Progenitor cell of endocrine pancreas (in vitro differentiated cells): ENCODE measurements at regions not wholly inside any gene's neighbourhood (a gene's known extent, or its start where the extent isn't known, plus 50 kb on each side); places are given as distances from the start of the nearest gene placed in this dataset.

Experiments used
- DNase-seq: peaks from one replicate; pipeline ENCODE4 v3.0.0; 2021; ENCODE audit warnings: low spot score; ENCODE audit not compliant: unreplicated experiment
- H3K27ac Mint-ChIP-seq: 2 replicates; pipeline ENCODE4 v1.8.0; 2021; ENCODE audit warnings: mild to moderate bottlenecking, moderate library complexity, mixed read lengths
- H3K27me3 Mint-ChIP-seq: 2 replicates; pipeline ENCODE4 v1.8.0; 2021; ENCODE audit warnings: mixed read lengths
- H3K36me3 Mint-ChIP-seq: 2 replicates; pipeline ENCODE4 v1.8.0; 2022; ENCODE audit warnings: mixed read lengths; ENCODE audit not compliant: insufficient read depth
- H3K4me1 Mint-ChIP-seq: 2 replicates; pipeline ENCODE4 v1.8.0; 2021; ENCODE audit warnings: low read depth, mixed read lengths
- H3K4me3 Mint-ChIP-seq: 2 replicates; pipeline ENCODE4 v1.8.0; 2021; ENCODE audit warnings: low read depth, mild to moderate bottlenecking, moderate library complexity, mixed read lengths
- H3K9me3 Mint-ChIP-seq: 2 replicates; pipeline ENCODE4 v1.8.0; 2021; ENCODE audit warnings: low read depth, mixed read lengths
- TF ChIP-seq, protein P1 (sequence below): fragments of 200-600 bp; sonication (generic); IDR thresholded peaks from one replicate; pipeline ENCODE4 v1.5.0; 2021; ENCODE audit warnings: antibody characterized with exemption, mild to moderate bottlenecking; ENCODE audit not compliant: unreplicated experiment

DNA sequence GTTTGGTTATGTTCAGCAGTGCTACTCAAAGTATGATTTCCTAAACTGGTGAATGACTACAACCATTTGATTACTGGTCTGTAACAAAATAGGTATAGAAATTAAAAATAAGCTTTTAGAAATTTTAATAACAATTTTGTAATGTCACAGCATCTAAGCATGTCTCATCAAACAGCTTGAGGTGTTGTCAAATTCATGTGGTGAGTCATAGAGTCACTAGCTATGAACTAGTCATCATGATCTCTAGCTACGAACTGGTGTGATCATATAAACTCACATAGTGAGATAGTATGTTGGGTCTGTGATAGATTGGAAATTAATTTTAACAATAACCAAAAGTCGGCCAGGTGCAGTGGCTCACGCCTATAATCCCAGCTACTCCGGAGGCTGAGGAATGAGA is 213.9 kb upstream of the RBMS3 start:
- Mint-ChIP-seq H3K27me3 (no peaks in the 10 kb centered on the region), H3K9me3 (peaks cover 12% of the 10 kb centered on the region), H3K27ac (no peak overlapping the region), H3K36me3 (no peaks in the 10 kb centered on the region), H3K4me3 (no peak overlapping the region), H3K4me1 (peaks cover 7% of the 10 kb centered on the region)
- TF ChIP-seq, protein P1, sequence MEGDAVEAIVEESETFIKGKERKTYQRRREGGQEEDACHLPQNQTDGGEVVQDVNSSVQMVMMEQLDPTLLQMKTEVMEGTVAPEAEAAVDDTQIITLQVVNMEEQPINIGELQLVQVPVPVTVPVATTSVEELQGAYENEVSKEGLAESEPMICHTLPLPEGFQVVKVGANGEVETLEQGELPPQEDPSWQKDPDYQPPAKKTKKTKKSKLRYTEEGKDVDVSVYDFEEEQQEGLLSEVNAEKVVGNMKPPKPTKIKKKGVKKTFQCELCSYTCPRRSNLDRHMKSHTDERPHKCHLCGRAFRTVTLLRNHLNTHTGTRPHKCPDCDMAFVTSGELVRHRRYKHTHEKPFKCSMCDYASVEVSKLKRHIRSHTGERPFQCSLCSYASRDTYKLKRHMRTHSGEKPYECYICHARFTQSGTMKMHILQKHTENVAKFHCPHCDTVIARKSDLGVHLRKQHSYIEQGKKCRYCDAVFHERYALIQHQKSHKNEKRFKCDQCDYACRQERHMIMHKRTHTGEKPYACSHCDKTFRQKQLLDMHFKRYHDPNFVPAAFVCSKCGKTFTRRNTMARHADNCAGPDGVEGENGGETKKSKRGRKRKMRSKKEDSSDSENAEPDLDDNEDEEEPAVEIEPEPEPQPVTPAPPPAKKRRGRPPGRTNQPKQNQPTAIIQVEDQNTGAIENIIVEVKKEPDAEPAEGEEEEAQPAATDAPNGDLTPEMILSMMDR: no peak
- DNase-seq: no peak

DNA sequence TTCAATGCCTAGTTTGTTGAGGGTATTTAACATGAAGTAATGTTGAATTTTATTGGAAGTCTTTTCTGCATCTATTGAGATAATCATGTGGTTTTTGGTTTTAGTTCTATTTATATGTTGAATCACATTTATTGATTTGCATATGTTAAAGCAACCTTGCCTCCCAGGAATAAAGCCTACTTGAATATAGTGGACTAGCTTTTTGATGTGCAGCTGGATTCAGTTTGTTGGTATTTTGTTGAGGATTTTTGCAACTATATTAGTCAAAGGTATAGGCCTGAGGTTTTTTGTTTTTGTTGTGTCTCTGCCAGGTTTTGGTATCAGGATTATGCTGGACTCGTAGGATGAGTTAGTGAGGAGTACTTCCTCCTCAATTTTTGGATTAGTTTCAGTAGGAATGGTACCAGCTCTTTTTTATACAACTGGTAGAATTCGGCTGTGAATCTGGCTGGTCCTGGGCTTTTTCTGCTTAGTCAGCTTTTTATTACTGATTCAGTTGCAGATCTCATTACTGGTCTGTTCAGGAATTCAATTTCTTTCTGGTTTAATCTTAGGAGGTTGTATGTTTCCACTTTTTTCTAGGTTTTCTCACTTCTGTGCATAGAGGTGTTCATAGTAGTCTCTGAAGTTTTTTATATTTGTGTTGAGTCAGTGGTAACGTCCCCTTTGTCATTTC is 209.8 kb upstream of the RBMS3 start:
- TF ChIP-seq, protein P1: no peak
- H3K9me3 Mint-ChIP-seq: peaks cover 17% of the 10 kb centered on the region
- H3K4me3 Mint-ChIP-seq: no peak overlapping the region
- no peak for DNase-seq
- H3K4me1 Mint-ChIP-seq: no peaks in the 10 kb centered on the region
- no peaks in the 10 kb centered on the region for H3K36me3 Mint-ChIP-seq
- no peaks in the 10 kb centered on the region for H3K27me3 Mint-ChIP-seq
- H3K27ac Mint-ChIP-seq: no peak overlapping the region

DNA sequence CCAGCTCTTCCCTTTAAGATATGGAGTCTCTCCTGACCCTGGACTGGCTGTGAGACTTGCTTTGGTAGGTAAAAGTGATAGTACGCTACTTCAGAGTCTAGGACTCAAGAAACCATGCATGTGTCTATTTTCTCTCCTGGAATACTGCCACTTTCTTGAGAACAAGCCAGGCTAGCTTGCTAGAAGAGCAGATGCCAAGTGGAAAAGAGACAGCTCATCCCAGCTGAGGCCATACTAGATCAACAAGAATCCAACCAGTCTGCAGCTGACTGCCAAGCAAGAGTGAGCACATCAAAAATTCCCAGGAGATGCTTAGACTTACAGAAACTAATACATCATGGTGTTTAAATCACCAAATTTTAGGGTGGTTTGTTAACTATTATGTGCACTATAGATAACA is 208.3 kb upstream of the RBMS3 start:
- Mint-ChIP-seq H3K9me3 (peaks cover 17% of the 10 kb centered on the region), H3K27ac (no peak overlapping the region), H3K4me1 (no peaks in the 10 kb centered on the region), H3K36me3 (no peaks in the 10 kb centered on the region), H3K4me3 (no peak overlapping the region), H3K27me3 (no peaks in the 10 kb centered on the region)
- TF ChIP-seq, protein P1: no peak
- DNase-seq: no peak

GRCh38 chr3:29077356-29077755 is 203.5 kb upstream of the RBMS3 start:
- H3K27ac Mint-ChIP-seq: no peak overlapping the region

GRCh38 chr3:29079358-29079757 is 201.5 kb upstream of the RBMS3 start:
- Mint-ChIP-seq H3K9me3 (peaks cover 3% of the 10 kb centered on the region), H3K36me3 (no peaks in the 10 kb centered on the region), H3K4me1 (no peaks in the 10 kb centered on the region), H3K27ac (no peak overlapping the region), H3K27me3 (no peaks in the 10 kb centered on the region), H3K4me3 (no peak overlapping the region)
- no peak for DNase-seq
- TF ChIP-seq, protein P1: no peak

More at GRCh38 chr3:29077356-29077755, 203.5 kb upstream of the RBMS3 start:
- Mint-ChIP-seq H3K4me1 (no peaks in the 10 kb centered on the region), H3K9me3 (peaks cover 4% of the 10 kb centered on the region), H3K4me3 (no peak overlapping the region), H3K36me3 (no peaks in the 10 kb centered on the region), H3K27me3 (no peaks in the 10 kb centered on the region)
- TF ChIP-seq, protein P1: no peak
- no peak for DNase-seq
